G401.6 (cell line): ENCODE measurements at regions not wholly inside any gene's neighbourhood (a gene's known extent, or its start where the extent isn't known, plus 50 kb on each side); places are given as distances from the start of the nearest gene placed in this dataset.

Experiments used
- FAIRE-seq: peaks from 2 replicates; lab custom pipeline; 2012; peaks lifted over from hg19 to GRCh38; lab: Jason Lieb, UNC

- FAIRE-seq = no peak
Observed at GRCh38 chr2:83640506-83640905, 818.6 kb downstream of the SUCLG1 start.

- no peak for FAIRE-seq
Observed at GRCh38 chr2:83633423-83633822, 825.7 kb downstream of the SUCLG1 start.

- no peak for FAIRE-seq
Observed at GRCh38 chr2:83630351-83630750, 828.7 kb downstream of the SUCLG1 start.

GRCh38 chr2:83615511-83615910 lies 843.6 kb downstream of the SUCLG1 start:
- no peak for FAIRE-seq

GRCh38 chr2:83613178-83613577 lies 845.9 kb downstream of the SUCLG1 start:
- no peak for FAIRE-seq

- no peak for FAIRE-seq
Observed at GRCh38 chr2:83602753-83603152, 856.3 kb downstream of the SUCLG1 start.

- no peak for FAIRE-seq
Observed at GRCh38 chr2:83596592-83597282, 862.3 kb downstream of the SUCLG1 start.

GRCh38 chr2:83595926-83596325 lies 863.2 kb downstream of the SUCLG1 start:
- no peak for FAIRE-seq

GRCh38 chr2:83595121-83595690 lies 863.9 kb downstream of the SUCLG1 start:
- no peak for FAIRE-seq

GRCh38 chr2:83594241-83595120 lies 864.6 kb downstream of the SUCLG1 start:
- no peak for FAIRE-seq

GRCh38 chr2:83587309-83587708 lies 871.8 kb downstream of the SUCLG1 start:
- no peak for FAIRE-seq

- no peak for FAIRE-seq
Observed at GRCh38 chr2:83585250-83585649, 873.8 kb downstream of the SUCLG1 start.

- no peak for FAIRE-seq
Observed at GRCh38 chr2:83584672-83585071, 874.4 kb downstream of the SUCLG1 start.

GRCh38 chr2:83582589-83582988 lies 876.5 kb downstream of the SUCLG1 start:
- no peak for FAIRE-seq

GRCh38 chr2:83579507-83579906 lies 879.6 kb downstream of the SUCLG1 start:
- FAIRE-seq = no peak

- no peak for FAIRE-seq
Observed at GRCh38 chr2:83578405-83578804, 880.7 kb downstream of the SUCLG1 start.

- no peak for FAIRE-seq
Observed at GRCh38 chr2:83574614-83575013, 884.5 kb downstream of the SUCLG1 start.

- FAIRE-seq = no peak
Observed at GRCh38 chr2:83573060-83573459, 886.0 kb downstream of the SUCLG1 start.

- no peak for FAIRE-seq
Observed at GRCh38 chr2:83572400-83572799, 886.7 kb downstream of the SUCLG1 start.

GRCh38 chr2:83567551-83567950 lies 891.5 kb downstream of the SUCLG1 start:
- FAIRE-seq = no peak

GRCh38 chr2:83565626-83566025 lies 893.5 kb downstream of the SUCLG1 start:
- FAIRE-seq = no peak

- no peak for FAIRE-seq
Observed at GRCh38 chr2:83565181-83565580, 893.9 kb downstream of the SUCLG1 start.

GRCh38 chr2:83561592-83561991 lies 897.5 kb downstream of the SUCLG1 start:
- FAIRE-seq = no peak
